Epithelial cell of proximal tubule (primary cell): ENCODE measurements at regions not wholly inside any gene's neighbourhood (a gene's known extent, or its start where the extent isn't known, plus 50 kb on each side); places are given as distances from the start of the nearest gene placed in this dataset.

Source experiments
- DNase-seq: peaks from one replicate; pipeline ENCODE4 v3.0.0-alpha.2; 2011; ENCODE audit warnings: low read depth
- H3K4me3 ChIP-seq: 2 replicates; pipeline ENCODE4 v1.5.1; 2011; ENCODE audit warnings: low read depth, mild to moderate bottlenecking, low read length
- CTCF ChIP-seq: conservative IDR thresholded peaks from 2 replicates; pipeline ENCODE4 v1.5.1; 2012; ENCODE audit warnings: low read depth, mild to moderate bottlenecking, low read length

DNA sequence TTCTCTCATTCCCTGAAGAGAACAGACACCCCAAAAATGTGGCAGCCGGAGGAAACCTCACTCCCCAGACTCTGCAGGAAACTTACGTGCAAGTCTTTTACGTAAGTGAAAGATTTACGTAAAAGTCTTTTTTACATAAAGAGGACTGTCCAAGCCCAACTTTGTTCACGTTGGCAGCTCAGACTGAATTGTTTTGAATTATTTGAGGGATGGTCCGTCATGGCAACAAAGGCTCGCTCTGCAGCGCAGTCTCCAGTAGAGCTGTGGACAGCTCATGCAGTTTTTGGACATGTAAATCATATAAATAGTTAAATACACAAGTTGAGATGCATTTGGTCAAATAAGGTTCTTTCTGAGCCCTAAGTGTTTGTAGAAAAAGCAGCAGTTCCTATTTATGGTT lies 394.8 kb downstream of the QKI start:
- no peak overlapping the region for H3K4me3 ChIP-seq
- no peak for TF ChIP-seq CTCF

DNA sequence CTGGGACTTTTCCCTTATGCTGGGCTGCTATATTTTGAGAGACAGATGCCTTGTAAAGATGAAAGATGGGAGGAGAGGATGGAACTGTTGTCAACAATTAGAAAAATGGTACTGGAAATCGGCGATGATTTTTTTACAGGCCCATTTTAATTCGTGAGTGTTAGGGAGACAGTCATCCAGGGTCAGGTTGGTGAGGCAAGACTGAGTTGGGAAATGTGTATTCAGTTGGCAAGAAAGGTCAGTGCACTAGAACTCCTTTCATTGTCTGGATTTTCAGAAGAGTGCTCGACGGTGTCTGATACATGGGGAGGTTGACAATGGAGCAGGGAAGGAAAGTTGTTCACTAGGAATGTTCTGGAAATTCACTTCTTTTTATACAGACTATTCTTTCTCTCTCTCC lies 394.4 kb downstream of the QKI start:
- H3K4me3 ChIP-seq: no peak overlapping the region
- TF ChIP-seq CTCF: no peak
- DNase-seq: no peak

More for the DNA sequence above, 394.8 kb downstream of the QKI start:
- no peak for DNase-seq

DNA sequence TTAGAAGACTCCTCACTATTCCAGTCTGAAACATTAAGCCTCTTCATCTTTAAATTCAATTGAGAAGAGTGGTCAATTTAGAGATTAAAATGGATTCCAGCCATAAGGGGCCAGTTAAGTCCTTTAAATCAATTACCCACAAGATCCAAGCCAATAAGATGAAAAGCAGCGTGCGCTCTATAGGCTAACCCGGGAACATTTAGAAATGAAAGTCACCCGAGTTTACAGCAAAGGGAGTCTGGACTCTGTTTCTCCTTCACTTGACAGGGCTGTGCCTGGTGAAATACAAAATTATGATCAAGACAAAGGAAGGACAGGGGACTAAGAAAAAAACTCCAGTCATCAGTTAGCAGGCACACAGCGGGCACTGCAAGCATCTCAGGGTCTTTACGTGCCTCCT lies 393.7 kb downstream of the QKI start:
- no peak for TF ChIP-seq CTCF
- DNase-seq: no peak
- no peak overlapping the region for H3K4me3 ChIP-seq

DNA sequence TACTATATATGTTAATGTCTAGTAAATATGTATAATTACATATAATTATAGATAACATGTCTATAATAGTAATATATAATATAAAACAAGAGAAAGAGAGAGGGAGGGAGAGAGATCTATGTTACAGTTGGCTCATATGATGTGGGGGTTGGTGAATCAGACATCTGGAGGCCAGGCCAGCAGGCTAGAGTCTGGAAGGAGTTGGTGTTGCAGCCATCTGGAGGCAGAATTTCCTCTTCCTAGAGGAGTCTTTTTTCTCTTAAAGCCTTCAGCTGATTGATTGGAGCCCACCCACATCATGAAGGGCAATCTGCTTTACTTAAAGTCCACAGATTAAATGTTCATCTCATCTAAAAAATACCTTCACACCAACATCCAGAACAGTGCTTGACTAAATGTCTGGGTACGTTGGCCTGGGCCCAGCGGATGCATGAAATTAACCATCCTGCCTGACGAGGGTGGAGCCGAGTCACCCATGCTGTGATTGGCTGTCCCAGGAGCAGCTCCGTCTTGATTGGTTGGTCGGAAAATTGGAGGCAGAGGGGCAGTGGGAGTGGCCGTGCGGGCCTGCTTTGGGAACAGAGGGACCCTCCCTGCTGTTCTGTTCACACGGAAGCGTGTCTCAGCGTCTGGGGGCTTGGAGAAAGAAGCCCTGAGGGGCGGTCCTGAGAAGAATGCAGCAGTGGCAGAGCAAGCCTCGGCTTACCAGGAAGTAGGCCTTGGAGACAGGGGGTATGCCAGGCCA lies 392.4 kb downstream of the QKI start:
- H3K4me3 ChIP-seq: no peak overlapping the region
- TF ChIP-seq CTCF: no peak
- no peak for DNase-seq

DNA sequence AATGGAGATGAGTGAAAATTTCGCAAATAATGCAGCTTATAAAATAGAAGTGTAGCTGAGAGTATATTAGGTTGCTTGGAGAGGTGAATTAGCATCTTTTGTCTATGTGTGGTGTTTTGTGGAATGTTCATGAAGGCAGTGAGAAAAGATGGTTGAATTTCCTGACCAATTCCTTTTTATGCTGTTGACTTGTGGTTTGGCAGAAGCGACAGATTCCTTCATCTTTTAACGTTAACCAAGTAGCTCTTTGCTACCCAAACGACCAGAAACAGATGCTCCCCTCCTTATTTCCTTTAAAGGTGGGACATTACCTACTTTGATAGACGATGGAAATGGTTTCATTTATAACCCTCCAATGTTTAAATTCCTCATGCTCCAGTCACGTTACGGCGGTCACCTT lies 390.5 kb downstream of the QKI start:
- TF ChIP-seq CTCF: no peak
- no peak for DNase-seq
- H3K4me3 ChIP-seq: no peak overlapping the region

DNA sequence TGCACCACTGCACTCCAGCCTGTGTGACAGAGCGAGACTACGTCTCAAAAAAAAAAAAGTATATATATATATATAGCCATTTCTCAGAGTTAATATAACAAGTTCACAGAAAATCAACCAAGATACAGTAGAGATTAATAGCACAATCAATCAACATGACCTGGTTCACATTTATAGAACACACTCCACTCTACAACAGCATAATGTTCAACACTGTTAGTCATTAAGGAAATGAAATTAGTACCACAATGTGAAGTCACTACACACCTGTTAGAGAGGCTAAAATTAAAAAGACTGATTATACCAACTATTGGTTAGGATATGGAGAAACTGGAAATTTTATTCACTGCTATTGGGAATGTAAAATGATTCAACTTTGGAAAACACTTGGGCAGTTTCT lies 387.7 kb downstream of the QKI start:
- H3K4me3 ChIP-seq: no peak overlapping the region
- TF ChIP-seq CTCF: no peak
- DNase-seq: no peak

DNA sequence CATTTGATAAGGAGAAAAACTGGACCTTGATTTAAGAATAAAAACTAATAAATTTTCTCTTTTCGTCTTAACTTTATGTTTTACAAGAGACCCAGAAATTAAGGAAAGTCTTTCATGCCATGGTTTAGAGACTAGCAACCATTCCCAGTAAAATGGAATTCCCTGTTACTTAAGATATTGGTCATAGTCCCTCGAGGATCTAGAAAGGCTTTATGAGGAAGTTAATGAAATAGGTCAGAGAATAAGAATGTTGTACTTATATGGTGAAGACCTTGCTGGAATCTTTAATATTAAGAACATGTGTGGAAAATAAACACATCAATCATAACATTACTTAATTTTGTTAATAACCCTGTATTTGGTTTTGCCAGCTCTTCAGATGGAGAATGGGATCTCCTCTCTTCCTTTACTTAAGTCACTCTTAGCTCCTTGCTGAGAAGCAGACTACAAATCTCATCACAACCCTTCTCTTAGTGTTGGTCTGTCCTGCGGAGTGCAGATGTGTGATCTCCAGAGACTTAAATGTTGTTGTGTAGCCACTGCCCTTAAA lies 382.9 kb downstream of the QKI start:
- no peak for TF ChIP-seq CTCF
- no peak overlapping the region for H3K4me3 ChIP-seq
- DNase-seq: no peak
